Gastrocnemius medialis (tissue), 4 donors: ENCODE measurements at regions not wholly inside any gene's neighbourhood (a gene's known extent, or its start where the extent isn't known, plus 50 kb on each side); places are given as distances from the start of the nearest gene placed in this dataset.

Experiments used
- CTCF ChIP-seq, 5 experiments: fragments of 450-650 bp in 3 of 5; fragments of 200-600 bp in 2 of 5; sonication (generic) in 2 of 5; IDR thresholded peaks in 4 of 5; conservative IDR thresholded peaks in 1 of 5; 1 replicate in 4 of 5; 2 replicates in 1 of 5; pipeline ENCODE4 v1.5.1; 2016 to 2019; ENCODE audit warnings: antibody characterized with exemption in 5 of 5, mild to moderate bottlenecking in 3 of 5, moderate library complexity in 3 of 5
- POLR2A ChIP-seq, 2 donors: fragments of 450-650 bp; IDR thresholded peaks; one replicate each; pipeline ENCODE4 v1.6.1; 2017; ENCODE audit warnings: antibody characterized with exemption in 2 of 2, mild to moderate bottlenecking in 2 of 2, moderate library complexity in 2 of 2

GRCh38 chr12:39697108-39697507, 77.5 kb upstream of the ABCD2 start:
- TF ChIP-seq CTCF (IDR thresholded peaks at IDR 0.05 in 4 of 5, conservative IDR thresholded peaks at IDR 0.05 in 1 of 5) = no peak
- TF ChIP-seq POLR2A (IDR thresholded peaks at IDR 0.05) = no peak
